ENCODE measurements at regions not wholly inside any gene's neighbourhood (a gene's known extent, or its start where the extent isn't known, plus 50 kb on each side); places are given as distances from the start of the nearest gene placed in this dataset.

GRCh38 chr1:228964178-228965089 lies 229.2 kb downstream of the RHOU start:
- no peaks in the 10 kb centered on the region for H3K36me3 ChIP-seq
- peak overlapping the region; percentile 67 to 88 (median 75) for H3K27ac ChIP-seq
- H3K4me1 ChIP-seq, result peaks cover 6 to 15% of the 10 kb centered on the region in 2 donors
- no peaks in the 10 kb centered on the region for H3K27me3 ChIP-seq
- WGBS, 2 donors, result 69 to 74% methylated on average over 12 of the region's 12 CpGs
- H3K9me3 ChIP-seq, result no peaks in the 10 kb centered on the region
- DNase-seq, result peak; percentile 52 to 59
- intact Hi-C loops (cut with DNase I), result no loop called here
- TF ChIP-seq, protein P1, sequence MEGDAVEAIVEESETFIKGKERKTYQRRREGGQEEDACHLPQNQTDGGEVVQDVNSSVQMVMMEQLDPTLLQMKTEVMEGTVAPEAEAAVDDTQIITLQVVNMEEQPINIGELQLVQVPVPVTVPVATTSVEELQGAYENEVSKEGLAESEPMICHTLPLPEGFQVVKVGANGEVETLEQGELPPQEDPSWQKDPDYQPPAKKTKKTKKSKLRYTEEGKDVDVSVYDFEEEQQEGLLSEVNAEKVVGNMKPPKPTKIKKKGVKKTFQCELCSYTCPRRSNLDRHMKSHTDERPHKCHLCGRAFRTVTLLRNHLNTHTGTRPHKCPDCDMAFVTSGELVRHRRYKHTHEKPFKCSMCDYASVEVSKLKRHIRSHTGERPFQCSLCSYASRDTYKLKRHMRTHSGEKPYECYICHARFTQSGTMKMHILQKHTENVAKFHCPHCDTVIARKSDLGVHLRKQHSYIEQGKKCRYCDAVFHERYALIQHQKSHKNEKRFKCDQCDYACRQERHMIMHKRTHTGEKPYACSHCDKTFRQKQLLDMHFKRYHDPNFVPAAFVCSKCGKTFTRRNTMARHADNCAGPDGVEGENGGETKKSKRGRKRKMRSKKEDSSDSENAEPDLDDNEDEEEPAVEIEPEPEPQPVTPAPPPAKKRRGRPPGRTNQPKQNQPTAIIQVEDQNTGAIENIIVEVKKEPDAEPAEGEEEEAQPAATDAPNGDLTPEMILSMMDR (IDR thresholded peaks at IDR 0.05), result no peak
- TF ChIP-seq POLR2A (IDR thresholded peaks at IDR 0.05), result peak in 1 of 2 donors; percentile 14
- no peak overlapping the region for H3K4me3 ChIP-seq (replicated peaks in 1 of 3)

GRCh38 chr1:228968891-228969606 lies 233.8 kb downstream of the RHOU start:
- DNase-seq, result peak; percentile 41 to 43
- 69 to 72% methylated on average over 15 of the region's 15 CpGs for WGBS, 2 donors
- H3K36me3 ChIP-seq, result no peaks in the 10 kb centered on the region
- H3K27me3 ChIP-seq, result no peaks in the 10 kb centered on the region
- peaks cover 0 to 12% of the 10 kb centered on the region in 2 donors for H3K4me1 ChIP-seq
- H3K4me3 ChIP-seq (replicated peaks in 1 of 3), result no peak overlapping the region
- peak overlapping the region in 2 of 3 donors; percentile 16 to 19 for H3K27ac ChIP-seq
- H3K9me3 ChIP-seq, result no peaks in the 10 kb centered on the region
- no peak for TF ChIP-seq POLR2A (IDR thresholded peaks at IDR 0.05)
- intact Hi-C loops (cut with DNase I), result no loop called here

DNA sequence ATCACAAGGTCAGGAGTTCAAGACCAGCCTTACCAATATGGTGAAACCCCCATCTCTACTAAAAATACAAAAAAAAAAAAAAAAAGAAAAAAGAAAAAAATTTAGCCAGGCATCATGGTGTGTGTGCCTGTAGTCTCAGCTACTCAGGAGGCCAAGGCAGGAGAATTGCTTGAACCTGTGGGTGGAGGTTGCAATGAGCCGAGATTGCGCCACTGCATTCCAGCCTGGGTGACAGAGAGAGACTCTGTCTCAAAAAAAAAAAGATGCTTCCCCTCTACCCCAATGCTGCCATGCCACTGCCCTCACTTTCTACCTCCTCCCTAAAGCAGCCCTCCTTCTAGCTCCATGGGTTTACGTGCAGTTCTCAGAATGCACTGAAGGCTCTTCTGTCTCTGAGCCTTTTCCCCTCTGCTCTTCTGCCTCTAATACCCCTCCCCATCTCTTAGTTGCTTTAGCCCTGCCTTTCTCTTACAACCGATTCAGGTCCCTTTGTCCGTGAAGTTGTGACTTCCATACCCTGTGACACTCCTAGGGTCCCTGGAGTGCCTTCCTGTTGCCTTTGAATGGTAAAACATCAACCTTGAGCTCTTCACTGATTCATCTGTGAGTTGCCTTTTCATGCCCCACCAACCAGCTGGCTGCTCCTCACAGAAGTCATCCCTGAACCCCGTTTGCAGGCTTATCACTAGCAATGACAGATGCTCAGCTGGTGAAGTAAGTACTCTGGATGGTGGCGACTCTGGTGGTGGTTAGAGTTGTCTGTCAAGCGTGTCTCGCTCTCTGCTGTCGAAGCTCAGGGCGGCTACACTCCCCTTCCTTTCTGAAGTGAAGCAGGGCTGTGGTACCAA lies 234.9 kb downstream of the RHOU start:
- WGBS, 2 donors, result 95% methylated on average over 11 of the region's 11 CpGs
- Histone ChIP-seq H3K4me3 (replicated peaks in 1 of 3) (no peak overlapping the region), H3K36me3 (no peaks in the 10 kb centered on the region), H3K27me3 (no peaks in the 10 kb centered on the region), H3K4me1 (peaks cover 0 to 4% of the 10 kb centered on the region in 2 donors), H3K27ac (no peak overlapping the region), H3K9me3 (no peaks in the 10 kb centered on the region)
- no peak for DNase-seq
- TF ChIP-seq POLR2A (IDR thresholded peaks at IDR 0.05), result no peak
- TF ChIP-seq, protein P1 (IDR thresholded peaks at IDR 0.05), result no peak
- intact Hi-C loops (cut with DNase I), result no loop called here

DNA sequence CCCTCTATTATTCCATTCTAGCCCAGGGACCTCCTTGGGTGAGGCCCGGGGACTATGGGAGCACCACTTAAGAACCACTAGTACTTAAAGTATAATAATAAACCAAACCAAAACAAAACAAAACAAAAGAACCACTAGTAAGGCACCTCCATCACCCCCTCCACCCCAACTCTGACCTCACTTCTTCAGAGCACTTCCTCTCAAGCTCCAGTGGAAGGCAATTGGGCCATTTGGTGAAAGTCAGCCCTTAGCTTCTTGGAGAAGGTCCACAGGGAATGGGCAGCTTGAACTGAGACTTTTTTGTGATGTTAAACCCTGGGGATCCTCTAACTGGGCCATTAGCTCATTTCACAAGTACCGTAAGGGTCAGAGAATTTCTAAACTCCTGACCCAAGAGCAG lies 237.3 kb downstream of the RHOU start:
- H3K36me3 ChIP-seq, result no peaks in the 10 kb centered on the region

More for the DNA sequence above, 237.3 kb downstream of the RHOU start:
- TF ChIP-seq, protein P1 (IDR thresholded peaks at IDR 0.05), result no peak
- no peak for TF ChIP-seq POLR2A (IDR thresholded peaks at IDR 0.05)
- Histone ChIP-seq H3K4me1 (peaks cover 0 to 4% of the 10 kb centered on the region in 2 donors), H3K27me3 (no peaks in the 10 kb centered on the region), H3K4me3 (replicated peaks in 1 of 3) (no peak overlapping the region), H3K9me3 (no peaks in the 10 kb centered on the region), H3K27ac (no peak overlapping the region)
- DNase-seq, result no peak
- intact Hi-C loops (cut with DNase I), result no loop called here
- 61 to 65% methylated on average over 2 of the region's 2 CpGs for WGBS, 2 donors
